NCI-H1048 (cell line): ENCODE measurements at regions not wholly inside any gene's neighbourhood (a gene's known extent, or its start where the extent isn't known, plus 50 kb on each side); places are given as distances from the start of the nearest gene placed in this dataset.

Source experiments
- DNase-seq: peaks from one replicate; lab custom pipeline; 2025; lab: John Stamatoyannopoulos, UW

DNA sequence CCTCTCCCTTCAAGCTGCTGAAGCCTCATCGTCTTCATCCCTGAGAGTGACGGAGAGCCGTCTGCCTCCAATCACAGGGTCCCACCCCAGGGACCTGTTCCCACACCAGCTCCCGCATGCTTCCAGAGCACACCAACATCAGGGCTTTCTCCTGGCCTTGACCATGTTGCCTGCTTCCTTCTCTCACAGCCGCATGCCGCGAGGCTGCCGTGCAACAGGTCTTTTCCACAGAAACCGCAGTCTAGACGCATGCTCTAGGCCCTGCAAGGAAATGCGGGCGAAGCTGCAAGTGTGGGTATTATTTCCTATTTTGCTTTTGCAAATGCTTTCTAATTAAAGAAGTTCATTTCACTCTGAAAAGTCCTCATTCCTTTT lies 277.8 kb downstream of the EIPR1 start:
- DNase-seq: no peak

DNA sequence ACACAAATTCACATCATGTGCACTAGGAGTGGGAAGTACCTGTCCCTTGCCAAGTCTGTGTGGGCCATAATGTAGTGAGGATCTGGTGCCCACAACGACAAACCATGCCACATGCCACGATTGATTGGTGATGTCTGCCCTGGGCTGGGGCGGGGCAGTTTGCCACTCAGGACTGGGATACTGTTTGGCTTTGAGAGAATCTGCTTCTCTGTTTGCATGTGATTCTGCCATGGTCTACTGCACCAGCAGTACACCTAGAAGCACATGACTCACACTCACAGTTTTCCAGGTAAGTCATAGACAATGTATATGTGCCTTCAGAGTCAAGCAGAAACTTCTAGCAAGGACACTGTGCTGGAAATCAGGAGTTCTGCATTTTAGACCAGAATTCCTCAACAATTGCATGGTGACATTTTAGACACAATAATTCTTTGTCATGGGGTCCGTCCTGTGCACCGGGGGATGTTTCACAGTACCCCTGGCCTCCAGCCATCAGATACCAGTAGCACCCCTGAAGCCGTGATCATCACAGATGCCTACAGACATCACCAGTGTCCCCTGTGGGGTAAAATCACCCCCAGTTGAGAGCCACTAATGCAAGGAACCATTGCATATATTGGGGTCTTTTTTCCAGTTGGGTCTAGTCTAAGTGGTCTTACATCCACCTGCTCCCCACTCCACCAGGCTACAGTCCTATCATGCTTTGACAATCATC lies 278.3 kb downstream of the EIPR1 start:
- no peak for DNase-seq

DNA sequence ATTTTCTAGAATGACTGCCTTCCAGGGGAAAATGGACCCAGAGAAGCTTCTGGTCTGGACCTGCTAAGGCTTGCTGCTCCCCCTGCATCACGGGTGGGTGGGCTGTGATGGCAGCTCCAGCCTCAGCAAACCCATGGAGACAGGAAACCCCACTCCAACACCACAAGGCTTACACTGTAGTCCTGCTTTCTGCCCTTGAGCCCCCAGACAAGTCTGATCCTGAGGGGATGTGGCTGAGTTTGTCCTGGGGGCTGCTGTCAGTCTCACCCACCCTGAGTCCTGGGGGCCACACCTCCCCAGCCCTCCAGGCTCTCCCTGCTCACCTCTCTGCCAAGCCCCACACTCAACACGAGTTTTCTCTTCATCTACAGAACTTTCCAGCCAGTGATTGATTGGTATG lies 279.4 kb downstream of the EIPR1 start:
- no peak for DNase-seq

DNA sequence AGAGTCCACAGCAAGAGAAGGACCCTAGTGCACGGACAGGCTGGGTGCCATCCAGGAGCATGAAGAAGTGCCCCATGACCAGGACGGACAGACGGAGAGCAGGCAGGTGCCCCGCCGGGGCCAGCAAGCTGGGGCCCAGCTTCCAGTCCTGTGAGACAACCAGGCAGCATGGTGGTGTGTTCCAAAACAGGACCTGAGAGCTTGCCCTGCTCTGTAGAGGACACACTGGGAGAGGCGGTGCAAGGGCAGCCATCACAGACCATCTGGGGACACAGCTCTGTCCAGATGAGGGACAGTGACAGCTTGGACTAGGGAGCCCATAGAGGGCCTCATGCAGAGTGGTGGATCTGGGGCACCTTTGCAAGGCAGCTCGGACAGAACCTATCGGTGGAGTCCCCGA lies 279.8 kb downstream of the EIPR1 start:
- no peak for DNase-seq

- DNase-seq: no peak
These were observed 282.3 kb downstream of the EIPR1 start for GRCh38 chr2:3094999-3095958.

- no peak for DNase-seq
These were observed 283.3 kb downstream of the EIPR1 start for GRCh38 chr2:3094318-3094717.

GRCh38 chr2:3091696-3092095 lies 285.9 kb downstream of the EIPR1 start:
- no peak for DNase-seq

DNA sequence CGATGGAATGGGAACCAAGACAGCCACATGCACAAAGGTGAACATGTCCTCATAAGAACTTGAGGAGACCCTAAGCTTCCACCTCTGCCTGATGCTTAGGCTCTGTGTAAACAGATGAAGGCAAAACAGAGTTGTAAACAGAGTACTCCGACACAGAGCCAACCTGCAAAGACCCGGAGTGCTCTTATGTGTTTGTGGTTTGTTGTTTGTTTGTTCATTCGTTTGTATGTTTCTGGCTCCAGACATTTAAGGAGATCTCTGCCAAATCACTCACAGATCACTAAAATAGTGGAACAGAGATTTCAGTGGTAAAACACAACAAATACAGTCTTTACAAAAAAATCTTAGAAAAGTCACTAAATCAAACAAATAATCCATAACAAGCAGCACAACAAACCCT lies 294.9 kb downstream of the EIPR1 start:
- no peak for DNase-seq

DNA sequence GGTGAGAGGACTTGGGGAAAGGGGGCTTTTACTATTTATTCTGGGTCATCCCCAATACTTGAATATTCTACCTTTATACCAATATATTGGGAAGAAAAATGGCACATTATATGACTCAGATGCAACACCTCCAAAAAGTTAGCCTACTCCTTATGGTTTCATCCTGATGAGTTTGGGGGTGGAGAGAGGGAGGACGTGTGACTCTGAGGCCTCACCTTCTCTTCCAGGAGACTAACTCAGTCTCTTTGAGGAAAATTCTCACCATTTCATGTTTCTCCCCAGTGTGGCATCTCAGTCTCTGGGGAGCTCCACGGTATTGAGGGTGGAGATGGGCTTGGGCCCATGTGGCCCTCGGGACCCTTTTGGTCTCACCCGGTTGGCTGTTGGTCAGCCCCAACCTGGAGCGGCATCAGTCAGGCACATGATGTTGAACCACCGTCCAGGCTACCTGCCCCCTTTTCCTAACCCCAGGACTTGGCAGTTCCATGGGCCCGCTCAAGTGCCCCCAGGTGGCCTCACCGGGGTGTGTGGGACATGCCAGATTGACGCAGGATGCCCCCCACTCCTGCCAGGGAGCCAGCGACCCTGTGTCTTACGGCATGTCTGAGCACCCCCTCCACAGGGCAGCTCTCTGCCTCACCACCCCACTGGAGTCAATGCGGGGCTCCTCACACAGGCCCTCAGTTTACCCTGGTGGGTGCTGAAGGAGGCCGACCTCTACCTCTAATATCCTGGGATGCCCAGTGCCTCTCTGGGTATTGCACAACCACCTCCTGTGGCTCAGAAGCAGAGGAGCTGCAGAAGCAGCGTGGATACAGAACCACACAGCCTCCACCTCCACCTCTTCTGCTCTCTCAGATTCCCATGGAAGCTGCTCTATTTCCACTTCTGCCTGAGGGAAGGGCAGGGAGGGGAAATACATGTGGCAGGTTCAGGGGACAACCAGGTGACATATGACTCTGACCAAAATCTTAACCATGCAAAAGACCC lies 297.4 kb downstream of the EIPR1 start:
- no peak for DNase-seq

DNA sequence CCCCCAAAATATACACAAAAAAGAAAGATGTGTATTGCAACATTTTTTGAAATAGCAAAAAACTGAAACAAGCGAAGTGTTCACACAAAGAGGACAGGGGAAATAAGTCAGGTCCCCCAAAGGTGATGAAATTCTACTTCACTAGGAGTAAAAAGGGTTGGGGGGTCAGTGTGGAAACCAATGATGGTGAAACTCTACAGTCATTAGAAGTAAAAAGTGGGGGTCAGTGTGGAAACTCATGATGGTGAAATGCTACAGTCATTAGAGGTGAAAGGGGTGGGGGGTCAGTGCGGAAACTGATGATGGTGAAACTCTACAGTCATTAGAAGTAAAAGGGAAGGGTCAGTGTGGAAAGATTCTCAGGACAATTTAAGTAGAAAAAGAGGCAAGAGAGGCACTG lies 298.2 kb downstream of the EIPR1 start:
- DNase-seq: no peak

GRCh38 chr2:3078684-3079083 lies 298.9 kb downstream of the EIPR1 start:
- DNase-seq: no peak

- no peak for DNase-seq
These were observed 300.6 kb downstream of the EIPR1 start for GRCh38 chr2:3076848-3077642.

DNA sequence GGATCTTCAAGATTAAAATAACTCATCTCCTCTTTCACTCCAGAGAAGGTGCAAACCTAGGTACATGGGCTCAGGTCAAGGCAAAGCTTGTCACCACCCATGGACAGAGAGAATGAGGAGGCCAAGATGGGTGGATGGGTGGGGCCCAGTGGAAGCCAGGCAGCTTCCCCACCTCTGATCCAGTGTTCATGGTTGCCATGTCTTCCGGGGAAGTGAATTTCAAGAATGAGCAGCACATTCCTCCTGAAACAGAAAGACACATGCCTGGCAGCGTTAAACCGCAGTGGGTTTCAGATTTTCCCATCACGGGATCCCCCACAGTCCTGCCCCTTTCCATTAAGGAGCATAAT lies 301.7 kb downstream of the EIPR1 start:
- no peak for DNase-seq

DNA sequence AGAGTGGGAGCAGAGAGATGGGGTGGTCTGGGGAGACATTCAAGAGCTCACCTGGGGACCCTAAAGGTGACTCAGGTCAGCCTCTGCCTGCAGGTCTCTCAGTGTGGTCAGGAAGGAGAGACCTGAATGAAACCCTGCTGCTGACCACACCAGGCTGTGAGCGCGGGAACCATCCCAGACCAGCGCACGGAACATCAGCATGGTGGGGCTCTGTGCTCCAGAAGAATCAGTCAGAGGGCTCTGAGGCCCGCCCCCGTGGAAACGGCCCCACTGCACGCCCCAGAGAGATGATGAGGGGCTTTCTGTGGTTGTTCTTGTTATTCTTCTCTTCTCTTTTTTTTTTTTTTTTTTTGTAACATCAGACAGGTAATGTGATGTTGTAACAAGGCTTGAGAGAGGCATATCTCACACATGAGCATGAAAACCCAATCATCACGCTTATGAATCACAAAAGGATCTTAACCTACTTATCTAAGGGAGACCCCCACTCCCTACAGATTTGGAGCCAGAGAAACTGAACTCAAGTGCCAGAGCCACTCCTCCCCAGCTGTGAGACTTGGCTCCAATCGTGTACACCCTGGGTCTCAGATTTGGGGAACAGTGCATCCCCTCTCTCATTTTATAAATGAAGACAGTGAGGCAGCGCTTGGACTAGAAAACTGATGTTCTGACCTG lies 302.2 kb downstream of the EIPR1 start:
- DNase-seq: no peak

DNA sequence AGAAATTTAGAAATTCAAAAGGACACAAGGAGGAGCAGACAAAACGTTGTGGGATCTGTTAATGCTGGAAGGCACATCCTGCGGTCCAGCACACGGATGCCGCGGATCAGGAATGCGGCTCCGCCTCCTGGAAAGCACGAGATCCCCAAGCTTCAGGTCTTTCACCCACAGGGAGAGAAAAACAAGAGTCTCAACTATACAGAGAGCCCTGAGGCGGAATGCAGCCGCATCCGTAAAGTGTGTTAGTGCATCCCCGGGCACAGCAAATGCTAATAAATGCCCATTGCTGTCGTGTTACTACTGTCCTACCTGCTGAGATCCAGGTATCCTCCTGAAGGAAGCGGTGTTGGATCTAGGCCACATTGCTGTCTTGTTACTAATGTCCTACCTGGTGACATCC lies 303.9 kb downstream of the EIPR1 start:
- no peak for DNase-seq

DNA sequence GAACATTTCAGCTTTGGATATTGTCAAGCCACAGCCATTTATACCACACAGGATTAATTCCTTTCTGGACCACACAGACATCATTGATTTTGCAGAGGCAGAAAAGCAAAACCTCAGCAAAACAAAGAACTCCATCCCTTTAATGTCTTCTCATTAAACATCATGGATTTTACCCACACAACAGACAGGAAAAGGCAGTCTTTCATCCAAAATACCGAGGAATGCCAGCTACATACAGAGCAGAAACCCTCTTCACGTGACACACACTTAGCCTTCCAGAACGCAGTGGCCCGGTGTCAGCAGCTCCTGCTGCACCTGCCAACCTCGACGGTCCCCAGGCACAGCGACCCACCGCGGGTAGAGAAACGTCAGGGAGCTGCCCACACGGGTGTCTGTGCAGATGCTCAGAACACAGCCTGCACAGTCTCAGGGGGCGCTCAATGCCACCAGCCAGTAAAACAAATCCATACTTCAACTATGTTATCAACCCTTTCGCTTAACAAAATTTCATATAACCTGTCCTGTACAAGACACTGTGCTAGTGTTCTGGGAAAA lies 304.5 kb downstream of the EIPR1 start:
- DNase-seq: no peak

- no peak for DNase-seq
These were observed 305.8 kb downstream of the EIPR1 start for GRCh38 chr2:3071685-3072263.

GRCh38 chr2:3066831-3067230 lies 310.8 kb downstream of the EIPR1 start:
- DNase-seq: no peak

GRCh38 chr2:3065928-3066327 lies 311.7 kb downstream of the EIPR1 start:
- no peak for DNase-seq
